H9 (cell line): ENCODE measurements at regions not wholly inside any gene's neighbourhood (a gene's known extent, or its start where the extent isn't known, plus 50 kb on each side); places are given as distances from the start of the nearest gene placed in this dataset.

Experiments
- DNase-seq: peaks from one replicate; pipeline ENCODE4 v3.0.0-alpha.2; 2017
- H2AFZ ChIP-seq: one replicate; pipeline ENCODE4 v1.6.1; 2013; ENCODE audit warnings: mild to moderate bottlenecking, low read length, control low read depth, moderate library complexity
- H2AK5ac ChIP-seq: 2 replicates; pipeline ENCODE4 v1.6.1; 2013; ENCODE audit warnings: low read length, control low read depth, mixed read lengths; ENCODE audit not compliant: insufficient read length
- H2BK120ac ChIP-seq: one replicate; pipeline ENCODE4 v1.6.1; 2013; ENCODE audit warnings: low read depth, mild to moderate bottlenecking, low read length, control low read depth, inconsistent platforms; ENCODE audit not compliant: poor library complexity, severe bottlenecking
- H2BK12ac ChIP-seq: 2 replicates; pipeline ENCODE4 v1.6.1; 2013; ENCODE audit warnings: low read length, control low read depth, mixed read lengths, low read depth; ENCODE audit not compliant: insufficient read length
- H2BK15ac ChIP-seq: 2 replicates; pipeline ENCODE4 v1.6.1; 2013; ENCODE audit warnings: low read depth, low read length, control low read depth
- H2BK20ac ChIP-seq: one replicate; pipeline ENCODE4 v1.6.1; 2013; ENCODE audit warnings: low read depth, mild to moderate bottlenecking, low read length, control low read depth, inconsistent platforms; ENCODE audit not compliant: poor library complexity, severe bottlenecking
- H2BK5ac ChIP-seq: 2 replicates; pipeline ENCODE4 v1.6.1; 2013; ENCODE audit warnings: low read length, control low read depth, mixed read lengths; ENCODE audit not compliant: insufficient read length
- H3K14ac ChIP-seq: 2 replicates; pipeline ENCODE4 v1.6.1; 2013; ENCODE audit warnings: low read length, control low read depth; ENCODE audit not compliant: insufficient read depth
- H3K18ac ChIP-seq: 2 replicates; pipeline ENCODE4 v1.6.1; 2013; ENCODE audit warnings: low read depth, mild to moderate bottlenecking, mixed read lengths, low read length, control low read depth; ENCODE audit not compliant: insufficient read length
- H3K23ac ChIP-seq: 2 replicates; pipeline ENCODE4 v1.6.1; 2013; ENCODE audit warnings: low read length, control low read depth, mixed read lengths, low read depth; ENCODE audit not compliant: insufficient read length
- H3K23me2 ChIP-seq: 2 replicates; pipeline ENCODE4 v1.6.1; 2013; ENCODE audit warnings: low read depth, mild to moderate bottlenecking, mixed read lengths, low read length, control low read depth; ENCODE audit not compliant: insufficient read length, poor library complexity, severe bottlenecking
- H3K27ac ChIP-seq: 2 replicates; pipeline ENCODE4 v1.5.1; 2013; ENCODE audit warnings: low read length, control low read depth, mixed read lengths, low read depth; ENCODE audit not compliant: insufficient read length
- H3K27me3 ChIP-seq: 2 replicates; pipeline ENCODE4 v1.6.1; 2013; ENCODE audit warnings: low read length, control low read depth, inconsistent platforms; ENCODE audit not compliant: insufficient read depth
- H3K4ac ChIP-seq: 2 replicates; pipeline ENCODE4 v1.6.1; 2013; ENCODE audit warnings: low read depth, mild to moderate bottlenecking, control low read depth, inconsistent platforms, low read length, moderate library complexity
- H3K4me1 ChIP-seq: 2 replicates; pipeline ENCODE4 v1.6.1; 2013; ENCODE audit warnings: low read length, control low read depth, inconsistent platforms; ENCODE audit not compliant: insufficient read depth
- H3K4me2 ChIP-seq: 2 replicates; pipeline ENCODE4 v1.6.1; 2013; ENCODE audit warnings: low read length, control low read depth, mixed read lengths; ENCODE audit not compliant: insufficient read length, insufficient read depth
- H3K56ac ChIP-seq: 2 replicates; pipeline ENCODE4 v1.6.1; 2013; ENCODE audit warnings: low read depth, mild to moderate bottlenecking, mixed read lengths, low read length, control low read depth; ENCODE audit not compliant: insufficient read length
- H3K79me1 ChIP-seq: 2 replicates; pipeline ENCODE4 v1.6.1; 2013; ENCODE audit warnings: low read depth, mild to moderate bottlenecking, moderate library complexity, low read length, control low read depth, inconsistent platforms; ENCODE audit not compliant: insufficient read depth, poor library complexity, severe bottlenecking
- H3K79me2 ChIP-seq: 2 replicates; pipeline ENCODE4 v1.6.1; 2013; ENCODE audit warnings: low read length, control low read depth, inconsistent platforms; ENCODE audit not compliant: insufficient read depth
- H3K9ac ChIP-seq: 2 replicates; pipeline ENCODE4 v1.6.1; 2013; ENCODE audit warnings: low read length, control low read depth, mixed read lengths; ENCODE audit not compliant: insufficient read length; ENCODE audit errors: extremely low read depth
- H3K9me3 ChIP-seq: one replicate; pipeline ENCODE4 v1.6.1; 2013; ENCODE audit warnings: low read depth, low read length, inconsistent platforms; ENCODE audit not compliant: control insufficient read depth
- H3T11ph ChIP-seq: one replicate; pipeline ENCODE4 v1.6.1; 2013; ENCODE audit warnings: mild to moderate bottlenecking, low read length, control low read depth, inconsistent platforms
- H4K20me1 ChIP-seq: one replicate; pipeline ENCODE4 v1.6.1; 2013; ENCODE audit not compliant: control insufficient read depth, insufficient read length, insufficient read depth
- H4K5ac ChIP-seq: 2 replicates; pipeline ENCODE4 v1.6.1; 2013; ENCODE audit warnings: low read depth, mild to moderate bottlenecking, mixed read lengths, low read length, control low read depth; ENCODE audit not compliant: insufficient read length
- H4K8ac ChIP-seq: replicated peaks from 2 replicates; pipeline ENCODE4 v1.6.1; 2013; ENCODE audit warnings: low read length, control low read depth, mixed read lengths, low read depth; ENCODE audit not compliant: insufficient read length
- H4K91ac ChIP-seq: 2 replicates; pipeline ENCODE4 v1.6.1; 2013; ENCODE audit warnings: low read depth, mild to moderate bottlenecking, moderate library complexity, mixed read lengths, low read length, control low read depth; ENCODE audit not compliant: insufficient read length
- H3K27ac Mint-ChIP-seq, 3 experiments: 2 replicates in 2 of 3; 3 replicates in 1 of 3; pipeline ENCODE4 v1.8.0; 2020 to 2021; ENCODE audit warnings: mixed read lengths in 3 of 3, mild to moderate bottlenecking in 1 of 3, moderate library complexity in 1 of 3
- H3K27me3 Mint-ChIP-seq: 2 replicates; pipeline ENCODE4 v1.8.0; 2021; ENCODE audit warnings: low read depth, mild to moderate bottlenecking, moderate library complexity, mixed read lengths
- H3K36me3 Mint-ChIP-seq, 3 experiments: 2 replicates in 2 of 3; 3 replicates in 1 of 3; pipeline ENCODE4 v1.8.0; 2020 to 2021; ENCODE audit warnings: low read depth in 3 of 3, mixed read lengths in 3 of 3; ENCODE audit not compliant: insufficient read depth in 1 of 3
- H3K4me1 Mint-ChIP-seq, 2 experiments: 2 replicates each; pipeline ENCODE4 v1.8.0; 2020; ENCODE audit warnings: mixed read lengths in 2 of 2
- H3K4me3 Mint-ChIP-seq, 2 experiments: 2 replicates in 1 of 2; 3 replicates in 1 of 2; pipeline ENCODE4 v1.8.0; 2020 to 2021; ENCODE audit warnings: mild to moderate bottlenecking in 2 of 2, mixed read lengths in 2 of 2, moderate library complexity in 1 of 2
- H3K9me3 Mint-ChIP-seq, 2 experiments: 2 replicates in 1 of 2; 3 replicates in 1 of 2; pipeline ENCODE4 v1.8.0; 2020; ENCODE audit warnings: mild to moderate bottlenecking in 2 of 2, mixed read lengths in 2 of 2, moderate library complexity in 1 of 2
- CTCF ChIP-seq: fragments of 200-600 bp; sonication (generic); conservative IDR thresholded peaks from 3 replicates; pipeline ENCODE4 v1.8.0; 2021; ENCODE audit warnings: antibody characterized with exemption, mild to moderate bottlenecking
- WGBS: extraction: QIAGEN DNeasy Blood & Tissue Kit; methylation state at CpG from one replicate; pipeline ENCODE4 v1.1.7; 2013; ENCODE audit warnings: missing lambda C conversion rate, low lambda C conversion rate, mixed read lengths; ENCODE audit not compliant: insufficient read length; ENCODE audit errors: extremely low coverage; 5-methylcytosine and 5-hydroxymethylcytosine counted together

GRCh38 chr11:113538451-113539412 lies 63.5 kb upstream of the DRD2 start:
- H2BK12ac ChIP-seq: no peak overlapping the region
- no peak for DNase-seq
- H2AFZ ChIP-seq: no peak overlapping the region
- Mint-ChIP-seq H3K9me3 (no peaks in the 10 kb centered on the region; a peak in 2 of 5 replicates), H3K27ac (no peak overlapping the region), H3K4me1 (peaks cover 36 to 40% of the 10 kb centered on the region in 2 experiments), H3K4me3 (peak overlapping the region in 1 of 2 experiments; percentile 3; a peak in 1 of 5 replicates), H3K36me3 (peaks cover 0 to 3% (median 0%) of the 10 kb centered on the region in 3 experiments; a peak in 2 of 7 replicates), H3K27me3 (peaks cover 64% of the 10 kb centered on the region)
- no peak overlapping the region for H3T11ph ChIP-seq
- no peak overlapping the region for H2BK15ac ChIP-seq
- no peak overlapping the region for H2BK5ac ChIP-seq
- H3K27ac ChIP-seq: no peak overlapping the region
- H3K4me2 ChIP-seq: no peak overlapping the region
- H3K4me1 ChIP-seq: peaks cover 19% of the 10 kb centered on the region
- H3K56ac ChIP-seq: no peak overlapping the region
- H2BK120ac ChIP-seq: no peak overlapping the region
- no peak overlapping the region for H3K23ac ChIP-seq
- H3K9ac ChIP-seq: no peak overlapping the region
- TF ChIP-seq CTCF: no peak
- peak overlapping the region; percentile 6; the same call in 1 of the 2 replicates for H3K14ac ChIP-seq
- H3K18ac ChIP-seq: no peak overlapping the region
- peaks cover 2% of the 10 kb centered on the region for H4K20me1 ChIP-seq
- no peak overlapping the region for H4K5ac ChIP-seq
- no peak overlapping the region for H3K4ac ChIP-seq
- no peaks in the 10 kb centered on the region for H3K79me1 ChIP-seq
- no peak overlapping the region for H4K8ac ChIP-seq
- no peaks in the 10 kb centered on the region for H3K9me3 ChIP-seq
- no peak overlapping the region for H2BK20ac ChIP-seq
- H2AK5ac ChIP-seq: no peak overlapping the region
- H3K79me2 ChIP-seq: no peaks in the 10 kb centered on the region
- no CpG with 5 or more reads among the region's 6 CpGs for WGBS
- H3K23me2 ChIP-seq: no peaks in the 10 kb centered on the region
- peaks cover 3% of the 10 kb centered on the region; the same call in 1 of the 2 replicates for H3K27me3 ChIP-seq
- no peak overlapping the region for H4K91ac ChIP-seq
